Stimulated activated naive CD4-positive, alpha-beta T cell treated with Interleukin-2 at 50 U/mL for 16 hours (primary cell): ENCODE measurements at regions not wholly inside any gene's neighbourhood (a gene's known extent, or its start where the extent isn't known, plus 50 kb on each side); places are given as distances from the start of the nearest gene placed in this dataset.
"Not testable (repeated sequence)": the region's sequence is repeated elsewhere in the genome, so short reads cannot be mapped to it uniquely, and the experiment has no call there.

Experiments used
- DNase-seq: peaks from one replicate; lab custom pipeline; 2025; lab: John Stamatoyannopoulos, UW

- no peak for DNase-seq
These were observed 744.8 kb upstream of the HS3ST1 start for GRCh38 chr4:12173496-12173895.

- no peak for DNase-seq
These were observed 743.7 kb upstream of the HS3ST1 start for GRCh38 chr4:12172198-12172973.

DNA sequence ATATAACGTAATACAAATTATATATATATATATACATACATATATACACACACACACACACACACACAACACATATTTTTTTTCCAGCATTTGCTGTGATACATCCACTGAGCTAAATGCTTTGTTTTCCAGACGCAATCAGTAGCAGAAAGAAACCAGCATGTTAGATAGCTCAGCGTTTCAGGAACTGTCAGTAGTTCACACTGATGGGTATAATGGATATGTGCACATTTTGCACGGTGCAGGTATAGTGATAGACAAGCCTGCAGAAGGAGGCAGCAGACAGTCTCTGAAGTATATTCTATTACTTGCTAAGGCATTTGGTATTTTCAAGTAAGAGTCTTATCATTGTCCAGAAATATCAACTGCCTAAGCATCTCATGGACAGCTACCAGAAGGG is 741.6 kb upstream of the HS3ST1 start:
- no peak for DNase-seq

DNA sequence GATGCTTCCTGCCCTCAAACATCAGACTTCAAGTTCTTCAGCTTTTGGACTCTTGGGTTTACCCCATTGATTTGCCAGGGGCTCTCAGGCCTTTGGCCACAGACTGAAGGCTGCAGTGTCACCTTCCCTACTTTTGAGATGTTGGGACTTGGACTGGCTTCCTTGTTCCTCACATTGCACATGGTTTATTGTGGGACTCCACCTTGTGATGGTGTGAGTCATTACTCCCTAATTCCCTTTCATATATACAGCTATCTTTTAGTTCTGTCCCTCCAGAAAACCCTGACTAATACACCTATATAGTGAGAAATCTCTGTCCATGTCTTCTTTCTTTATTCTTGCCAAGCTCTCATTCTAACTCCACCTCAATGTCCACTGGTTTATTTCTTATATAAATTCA is 736.9 kb upstream of the HS3ST1 start:
- no peak for DNase-seq

DNA sequence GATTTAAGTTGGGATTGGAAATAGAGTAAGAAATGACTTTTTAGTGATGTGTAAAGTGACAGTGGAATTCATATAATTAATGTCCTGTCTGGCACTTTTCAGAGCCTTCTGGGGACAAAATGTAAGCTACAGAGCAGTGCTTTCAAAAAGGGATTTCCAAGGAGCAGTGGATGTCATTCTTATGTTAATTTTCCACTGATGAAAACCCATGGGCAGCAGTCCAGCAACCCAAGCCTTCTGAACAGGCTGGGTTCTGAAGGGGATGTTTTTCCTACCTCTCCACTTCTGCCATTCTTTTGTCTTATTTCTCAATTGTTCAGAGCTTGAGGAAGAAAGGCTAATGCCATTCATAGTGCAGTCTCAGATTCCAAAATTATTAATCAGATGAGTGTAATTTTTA is 717.6 kb upstream of the HS3ST1 start:
- DNase-seq, result no peak

DNA sequence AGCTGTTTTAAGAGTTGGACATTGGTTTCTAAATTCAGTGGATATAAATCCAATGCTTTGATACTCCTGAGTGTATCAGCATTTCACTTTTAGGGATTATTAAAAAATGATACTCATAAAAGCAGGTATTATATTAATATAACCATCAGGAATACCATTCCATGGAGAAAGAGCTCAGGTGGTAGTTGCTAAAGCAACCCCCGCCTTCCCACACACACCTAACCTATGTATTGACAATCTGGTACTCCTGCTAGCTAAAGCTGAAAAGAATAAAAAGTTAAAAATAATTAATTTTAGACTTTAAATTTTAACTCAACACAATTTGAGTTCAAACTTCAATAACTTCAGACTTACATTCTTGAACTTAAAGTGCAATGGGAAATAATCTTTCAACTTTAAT is 717.1 kb upstream of the HS3ST1 start:
- DNase-seq, result no peak

- DNase-seq, result no peak
These were observed 716.4 kb upstream of the HS3ST1 start for GRCh38 chr4:12145106-12145505.

- no peak for DNase-seq
These were observed 715.4 kb upstream of the HS3ST1 start for GRCh38 chr4:12144051-12144450.

DNA sequence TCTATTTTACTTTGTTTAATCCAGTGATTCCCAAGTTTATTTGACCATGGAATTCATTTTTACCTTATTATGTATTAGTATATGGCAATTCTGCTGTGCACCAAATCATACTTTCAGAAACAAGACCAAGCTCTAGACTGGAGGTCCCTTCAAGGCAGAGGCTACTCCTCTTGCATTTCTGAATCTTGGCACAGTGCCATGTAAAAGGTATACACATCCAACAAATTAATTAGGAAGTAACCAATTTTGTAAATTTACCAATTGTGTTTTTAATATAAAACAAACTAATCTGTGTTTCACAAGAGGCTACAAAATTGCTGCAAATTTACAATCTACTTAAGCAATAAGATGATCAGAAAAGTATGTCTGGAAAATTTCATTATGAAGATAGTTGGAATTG is 712.2 kb upstream of the HS3ST1 start:
- no peak for DNase-seq

GRCh38 chr4:12139296-12139695 is 710.6 kb upstream of the HS3ST1 start:
- DNase-seq, result no peak

DNA sequence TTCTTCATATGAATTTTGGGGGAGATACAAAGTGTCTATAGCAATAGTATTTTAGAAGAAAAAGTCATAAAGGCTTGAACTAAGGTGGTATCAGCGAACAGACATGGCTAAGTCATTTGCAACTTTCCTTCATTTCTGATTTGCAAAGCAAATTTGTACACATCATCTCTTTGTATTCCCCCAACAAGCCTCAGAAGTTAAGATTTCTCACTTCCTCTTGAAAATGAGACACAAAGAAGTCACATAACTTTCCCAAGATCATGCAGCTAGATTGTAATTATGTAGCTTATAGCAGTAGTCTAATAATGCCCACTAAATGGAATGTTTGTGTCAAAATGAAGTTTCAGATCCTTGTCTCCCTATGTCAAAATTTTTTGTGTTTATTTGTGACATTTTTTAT is 709.8 kb upstream of the HS3ST1 start:
- no peak for DNase-seq

- no peak for DNase-seq
These were observed 708.9 kb upstream of the HS3ST1 start for GRCh38 chr4:12137575-12137974.

DNA sequence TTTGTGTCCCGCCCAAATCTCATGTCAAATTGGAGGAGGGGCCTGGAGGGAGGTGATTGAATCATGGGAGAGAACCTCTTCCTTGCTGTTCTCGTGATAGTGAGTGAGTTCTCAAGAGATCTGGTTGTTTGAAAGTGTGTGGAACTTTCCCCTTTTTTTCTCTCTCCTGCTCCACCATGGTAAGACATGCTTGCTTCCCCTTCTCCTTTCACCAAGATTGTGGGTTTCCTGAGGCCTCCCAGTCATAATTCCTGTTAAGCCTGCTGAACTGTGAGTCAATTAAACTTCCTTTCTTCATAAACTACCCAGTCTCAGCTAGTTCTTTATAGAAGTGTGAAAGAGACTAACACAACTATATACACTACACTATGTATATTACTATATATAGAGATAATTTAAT is 697.8 kb upstream of the HS3ST1 start:
- DNase-seq, result no peak

- DNase-seq, result no peak
These were observed 695.4 kb upstream of the HS3ST1 start for GRCh38 chr4:12124138-12124537.

DNA sequence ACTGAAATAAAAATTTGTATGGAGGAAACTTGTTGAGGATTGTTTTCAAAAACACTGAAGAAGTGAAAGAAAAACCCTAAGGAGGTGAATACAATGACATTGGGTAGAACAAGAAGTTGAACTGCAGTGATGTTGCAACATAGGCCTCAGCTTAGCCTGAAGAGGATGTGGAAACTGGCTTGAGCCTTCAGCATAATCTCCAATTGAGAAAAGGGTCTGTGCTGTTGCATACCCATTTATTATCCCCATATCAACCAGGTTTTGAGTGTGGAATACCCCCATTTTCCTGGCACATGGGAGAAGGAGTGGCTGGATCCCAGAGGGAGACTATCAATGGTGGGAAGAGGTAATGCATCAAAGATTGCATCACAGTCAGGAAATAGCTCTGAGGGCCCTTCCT is 695.0 kb upstream of the HS3ST1 start:
- DNase-seq, result no peak

- no peak for DNase-seq
These were observed 693.6 kb upstream of the HS3ST1 start for GRCh38 chr4:12122316-12122715.

DNA sequence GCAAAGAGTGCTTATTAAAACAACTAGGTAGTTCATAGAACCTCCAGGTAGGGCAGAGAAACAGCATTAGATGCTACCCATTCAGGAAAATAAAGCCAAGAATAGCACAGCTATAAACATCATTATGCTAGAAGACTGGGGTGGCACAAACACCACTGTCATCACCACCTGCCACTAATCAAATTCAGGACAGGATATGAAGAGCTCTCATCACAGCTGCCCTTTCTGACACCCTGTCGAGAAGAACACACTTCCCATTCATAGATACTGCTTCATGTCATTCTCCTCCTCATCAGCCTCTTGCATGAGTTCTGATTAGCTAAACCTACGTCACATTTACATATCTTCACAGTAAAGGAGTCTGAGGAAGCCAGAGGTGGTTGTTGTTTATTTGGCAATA is 692.3 kb upstream of the HS3ST1 start:
- no peak for DNase-seq

GRCh38 chr4:12118651-12119213 is 690.0 kb upstream of the HS3ST1 start:
- DNase-seq, result no peak

- DNase-seq, result no peak
These were observed 687.4 kb upstream of the HS3ST1 start for GRCh38 chr4:12116009-12116552.

DNA sequence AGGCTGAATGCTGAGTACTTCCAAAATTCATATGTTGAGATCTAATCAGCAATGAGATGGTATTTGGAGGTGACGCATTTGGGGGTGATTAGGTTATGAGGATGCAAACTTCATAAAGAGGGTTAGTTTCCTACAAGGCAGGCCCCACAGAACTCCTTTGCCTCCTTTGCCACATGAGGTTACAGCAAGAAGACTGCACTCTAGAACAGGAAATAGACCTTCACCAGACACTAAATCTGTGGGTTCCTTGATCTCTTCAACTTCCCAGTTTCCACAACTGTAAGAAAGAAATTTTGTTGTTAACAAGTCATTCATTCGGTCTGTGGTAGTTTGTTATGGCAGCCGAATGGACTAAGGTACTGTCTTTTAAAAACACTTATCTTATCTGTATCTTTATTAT is 681.9 kb upstream of the HS3ST1 start:
- DNase-seq, result no peak

- DNase-seq, result not testable (repeated sequence)
These were observed 680.4 kb upstream of the HS3ST1 start for GRCh38 chr4:12109056-12109455.

- no peak for DNase-seq
These were observed 676.8 kb upstream of the HS3ST1 start for GRCh38 chr4:12105519-12105918.

- not testable (repeated sequence) for DNase-seq
These were observed 661.2 kb upstream of the HS3ST1 start for GRCh38 chr4:12089920-12090319.

DNA sequence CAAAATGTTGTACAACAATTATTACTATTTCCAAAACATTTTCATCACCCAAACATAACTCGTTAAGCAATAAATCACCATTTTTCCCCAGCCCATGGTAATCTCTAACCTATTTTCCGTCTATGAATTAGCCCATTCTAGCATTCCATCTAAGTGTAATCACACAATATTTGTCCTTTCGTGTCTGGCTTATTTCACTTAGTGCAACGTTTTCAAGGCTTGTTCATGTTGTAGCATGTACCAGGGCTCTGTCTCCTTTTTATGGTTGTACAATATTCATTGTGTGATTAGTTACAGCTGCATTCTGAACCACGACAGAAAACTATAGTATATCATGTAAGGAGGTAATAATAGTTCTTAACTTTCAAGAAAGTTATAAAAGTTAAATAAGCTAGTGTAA is 656.0 kb upstream of the HS3ST1 start:
- DNase-seq, result no peak
